ENCODE measurements at regions not wholly inside any gene's neighbourhood (a gene's known extent, or its start where the extent isn't known, plus 50 kb on each side); places are given as distances from the start of the nearest gene placed in this dataset.

GRCh38 chr14:65211341-65211987, 109.1 kb upstream of the MAX start (continued):
- no peak for TF ChIP-seq FOXA2 (IDR thresholded peaks at IDR 0.05)
- no peak for TF ChIP-seq NR2F2 (IDR thresholded peaks at IDR 0.05)
- no peak for TF ChIP-seq FOXA1 (IDR thresholded peaks at IDR 0.05)
- no peak for TF ChIP-seq EGR1 (IDR thresholded peaks at IDR 0.05; ENCODE audit: low read depth in 2 of 2)
- TF ChIP-seq MAX (IDR thresholded peaks at IDR 0.05), result no peak
- TF ChIP-seq, protein P1, sequence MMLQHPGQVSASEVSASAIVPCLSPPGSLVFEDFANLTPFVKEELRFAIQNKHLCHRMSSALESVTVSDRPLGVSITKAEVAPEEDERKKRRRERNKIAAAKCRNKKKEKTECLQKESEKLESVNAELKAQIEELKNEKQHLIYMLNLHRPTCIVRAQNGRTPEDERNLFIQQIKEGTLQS (IDR thresholded peaks at IDR 0.05), result no peak

GRCh38 chr14:65213316-65213715, 111.0 kb upstream of the MAX start:
- Histone ChIP-seq H3K27me3 (ENCODE audit: control insufficient read depth in 4 of 4, insufficient read depth in 4 of 4, low read length in 3 of 4) (no peaks in the 10 kb centered on the region), H3K4me3 (ENCODE audit: low read depth in 1 of 3, low read length in 3 of 3) (no peak overlapping the region), H3K36me3 (ENCODE audit: control insufficient read depth in 4 of 4, insufficient read depth in 3 of 4, low read depth in 1 of 4, low read length in 3 of 4) (no peaks in the 10 kb centered on the region), H3K9ac (ENCODE audit: low read depth in 1 of 2, low read length in 2 of 2) (no peak overlapping the region), H3K27ac (ENCODE audit: low read depth in 1 of 2, low read length in 2 of 2) (no peak overlapping the region), H3K4me1 (ENCODE audit: control insufficient read depth in 4 of 4, insufficient read depth in 4 of 4, low read length in 3 of 4) (no peaks in the 10 kb centered on the region), H3K9me3 (ENCODE audit: control insufficient read depth in 4 of 4, low read length in 3 of 4) (no peaks in the 10 kb centered on the region)
- DNase-seq (ENCODE audit: low spot score), result no peak
- TF ChIP-seq YY1 (IDR thresholded peaks at IDR 0.05) (no peak), TAF1 (conservative IDR thresholded peaks at IDR 0.05) (no peak), JUND (IDR thresholded peaks at IDR 0.05) (no peak), EGR1 (IDR thresholded peaks at IDR 0.05; ENCODE audit: low read depth in 2 of 2) (no peak), CTCF (IDR thresholded peaks at IDR 0.05; ENCODE audit: low read depth, low read length, missing input control) (no peak), NR2F2 (IDR thresholded peaks at IDR 0.05) (no peak), HNF4A (conservative IDR thresholded peaks at IDR 0.05) (no peak), FOXA1 (IDR thresholded peaks at IDR 0.05) (no peak), SP1 (IDR thresholded peaks at IDR 0.05) (no peak), FOXA2 (IDR thresholded peaks at IDR 0.05) (no peak), ZBTB33 (IDR thresholded peaks at IDR 0.05) (no peak), MAX (IDR thresholded peaks at IDR 0.05) (no peak), HNF4G (IDR thresholded peaks at IDR 0.05) (no peak), RAD21 (IDR thresholded peaks at IDR 0.05) (no peak), GABPA (IDR thresholded peaks at IDR 0.05 in 1 of 2, conservative IDR thresholded peaks at IDR 0.05 in 1 of 2) (no peak), RXRA (IDR thresholded peaks at IDR 0.05) (no peak)
- TF ChIP-seq, protein P1 (IDR thresholded peaks at IDR 0.05), result no peak
- TF ChIP-seq, protein P2, sequence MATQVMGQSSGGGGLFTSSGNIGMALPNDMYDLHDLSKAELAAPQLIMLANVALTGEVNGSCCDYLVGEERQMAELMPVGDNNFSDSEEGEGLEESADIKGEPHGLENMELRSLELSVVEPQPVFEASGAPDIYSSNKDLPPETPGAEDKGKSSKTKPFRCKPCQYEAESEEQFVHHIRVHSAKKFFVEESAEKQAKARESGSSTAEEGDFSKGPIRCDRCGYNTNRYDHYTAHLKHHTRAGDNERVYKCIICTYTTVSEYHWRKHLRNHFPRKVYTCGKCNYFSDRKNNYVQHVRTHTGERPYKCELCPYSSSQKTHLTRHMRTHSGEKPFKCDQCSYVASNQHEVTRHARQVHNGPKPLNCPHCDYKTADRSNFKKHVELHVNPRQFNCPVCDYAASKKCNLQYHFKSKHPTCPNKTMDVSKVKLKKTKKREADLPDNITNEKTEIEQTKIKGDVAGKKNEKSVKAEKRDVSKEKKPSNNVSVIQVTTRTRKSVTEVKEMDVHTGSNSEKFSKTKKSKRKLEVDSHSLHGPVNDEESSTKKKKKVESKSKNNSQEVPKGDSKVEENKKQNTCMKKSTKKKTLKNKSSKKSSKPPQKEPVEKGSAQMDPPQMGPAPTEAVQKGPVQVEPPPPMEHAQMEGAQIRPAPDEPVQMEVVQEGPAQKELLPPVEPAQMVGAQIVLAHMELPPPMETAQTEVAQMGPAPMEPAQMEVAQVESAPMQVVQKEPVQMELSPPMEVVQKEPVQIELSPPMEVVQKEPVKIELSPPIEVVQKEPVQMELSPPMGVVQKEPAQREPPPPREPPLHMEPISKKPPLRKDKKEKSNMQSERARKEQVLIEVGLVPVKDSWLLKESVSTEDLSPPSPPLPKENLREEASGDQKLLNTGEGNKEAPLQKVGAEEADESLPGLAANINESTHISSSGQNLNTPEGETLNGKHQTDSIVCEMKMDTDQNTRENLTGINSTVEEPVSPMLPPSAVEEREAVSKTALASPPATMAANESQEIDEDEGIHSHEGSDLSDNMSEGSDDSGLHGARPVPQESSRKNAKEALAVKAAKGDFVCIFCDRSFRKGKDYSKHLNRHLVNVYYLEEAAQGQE (IDR thresholded peaks at IDR 0.05), result no peak
